ENCODE measurements at regions not wholly inside any gene's neighbourhood (a gene's known extent, or its start where the extent isn't known, plus 50 kb on each side); places are given as distances from the start of the nearest gene placed in this dataset.

GRCh38 chr2:62643100-62643471 is 62.4 kb upstream of the EHBP1 start:
- 30 to 66% methylated on average over 2 to 4 of the region's 4 CpGs for WGBS, 2 donors (ENCODE audit: low coverage in 1 of 2)
- TF ChIP-seq POLR2A (IDR thresholded peaks at IDR 0.05) = no peak
- no peak for TF ChIP-seq EP300 (IDR thresholded peaks at IDR 0.05; ENCODE audit: low read depth)
- no peak for TF ChIP-seq CTCF (IDR thresholded peaks at IDR 0.05)
- no peak for TF ChIP-seq POLR2AphosphoS5 (IDR thresholded peaks at IDR 0.05)

GRCh38 chr2:62642429-62643099 is 62.9 kb upstream of the EHBP1 start:
- Histone ChIP-seq H3K4me3 (no peak overlapping the region), H3K36me3 (no peaks in the 10 kb centered on the region), H3K27ac (no peak overlapping the region), H3K9me3 (no peaks in the 10 kb centered on the region), H3K27me3 (no peaks in the 10 kb centered on the region), H3K4me1 (peaks cover 6 to 25% (median 10%) of the 10 kb centered on the region in 4 donors)
- TF ChIP-seq POLR2AphosphoS5 (IDR thresholded peaks at IDR 0.05) = no peak
- TF ChIP-seq EP300 (IDR thresholded peaks at IDR 0.05; ENCODE audit: low read depth) = no peak
- TF ChIP-seq POLR2A (IDR thresholded peaks at IDR 0.05) = no peak
- TF ChIP-seq CTCF (IDR thresholded peaks at IDR 0.05) = no peak
- no peak for DNase-seq
- 60 to 71% methylated on average over 1 to 2 of the region's 2 CpGs for WGBS, 2 donors (ENCODE audit: low coverage in 1 of 2)
- in situ Hi-C loops (cut with MboI; ENCODE audit: low pct_ligation_motif_present in 1 of 4, low pct_unique_long_range_greater_than_20kb in 1 of 4, low sequenced_read_pairs in 3 of 4) = no loop called here
- intact Hi-C loops (cut with DNase I; ENCODE audit: low total_unique reads) = loop anchor here (1.0 kb wide), 1 partner anchor 29 kb away; no protein-coding TSS in a partner anchor

More at GRCh38 chr2:62643100-62643471, 62.4 kb upstream of the EHBP1 start:
- Histone ChIP-seq H3K27ac (no peak overlapping the region), H3K36me3 (no peaks in the 10 kb centered on the region), H3K27me3 (no peaks in the 10 kb centered on the region), H3K4me3 (no peak overlapping the region), H3K9me3 (no peaks in the 10 kb centered on the region), H3K4me1 (peaks cover 6 to 25% (median 10%) of the 10 kb centered on the region in 4 donors)
- no peak for DNase-seq
- in situ Hi-C loops (cut with MboI; ENCODE audit: low pct_ligation_motif_present in 1 of 4, low pct_unique_long_range_greater_than_20kb in 1 of 4, low sequenced_read_pairs in 3 of 4) (no loop called here), intact Hi-C loops (cut with DNase I; ENCODE audit: low total_unique reads) (loop anchor here (1.0 kb wide), 1 partner anchor 28 kb away; no protein-coding TSS in a partner anchor)

- no peaks in the 10 kb centered on the region for H3K27me3 ChIP-seq
- H3K4me1 ChIP-seq = peaks cover 6 to 25% (median 10%) of the 10 kb centered on the region in 4 donors
- WGBS, 2 donors (ENCODE audit: low coverage in 1 of 2) = 55 to 60% methylated on average over 4 of the region's 4 CpGs
- H3K4me3 ChIP-seq = no peak overlapping the region
- no peaks in the 10 kb centered on the region for H3K9me3 ChIP-seq
- no peaks in the 10 kb centered on the region for H3K36me3 ChIP-seq
- DNase-seq = no peak
- intact Hi-C loops (cut with DNase I; ENCODE audit: low total_unique reads) (no loop called here), in situ Hi-C loops (cut with MboI; ENCODE audit: low pct_ligation_motif_present in 1 of 4, low pct_unique_long_range_greater_than_20kb in 1 of 4, low sequenced_read_pairs in 3 of 4) (no loop called here)
- H3K27ac ChIP-seq = peak overlapping the region in 1 of 4 donors; percentile 20
- TF ChIP-seq CTCF (IDR thresholded peaks at IDR 0.05) = no peak
Observed at GRCh38 chr2:62641936-62642335, 63.6 kb upstream of the EHBP1 start.

- Histone ChIP-seq H3K36me3 (no peaks in the 10 kb centered on the region), H3K4me3 (no peak overlapping the region), H3K4me1 (peaks cover 6 to 25% (median 10%) of the 10 kb centered on the region in 4 donors), H3K27ac (peak overlapping the region in 2 of 4 donors; percentile 18 to 20), H3K27me3 (no peaks in the 10 kb centered on the region), H3K9me3 (no peaks in the 10 kb centered on the region)
- 36 to 37% methylated on average over 1 of the region's 1 CpG for WGBS, 2 donors (ENCODE audit: low coverage in 1 of 2)
- no peak for DNase-seq
- in situ Hi-C loops (cut with MboI; ENCODE audit: low pct_ligation_motif_present in 1 of 4, low pct_unique_long_range_greater_than_20kb in 1 of 4, low sequenced_read_pairs in 3 of 4) = no loop called here
- intact Hi-C loops (cut with DNase I; ENCODE audit: low total_unique reads) = no loop called here
- TF ChIP-seq EP300 (IDR thresholded peaks at IDR 0.05; ENCODE audit: low read depth) (no peak), CTCF (IDR thresholded peaks at IDR 0.05) (no peak), POLR2AphosphoS5 (IDR thresholded peaks at IDR 0.05) (no peak), POLR2A (IDR thresholded peaks at IDR 0.05) (no peak)
Observed at GRCh38 chr2:62641410-62641843, 64.1 kb upstream of the EHBP1 start.

Measured in transverse colon (tissue), 4 donors.